HEK293 (cell line): ENCODE measurements at regions not wholly inside any gene's neighbourhood (a gene's known extent, or its start where the extent isn't known, plus 50 kb on each side); places are given as distances from the start of the nearest gene placed in this dataset.
"Not testable (repeated sequence)": the region's sequence is repeated elsewhere in the genome, so short reads cannot be mapped to it uniquely, and the experiment has no call there.

Source experiments
- CTCF ChIA-PET: fragments of 350-600 bp; formaldehyde crosslinking; extraction: SDS; loops from one replicate; lab custom pipeline; 2021; ENCODE audit warnings: antibody characterized with exemption; lab: Yijun Ruan, JAX
- POLR2A ChIA-PET: fragments of 300-600 bp; formaldehyde crosslinking; extraction: SDS; loops from one replicate; lab custom pipeline; 2020; ENCODE audit warnings: antibody characterized with exemption, inconsistent platforms; lab: Yijun Ruan, JAX
- H3K27ac ChIP-seq: fragments of 200-500 bp; sonication (Bioruptor generic); 2 replicates; pipeline ENCODE4 v1.5.1; 2014; ENCODE audit warnings: low read depth, low read length, control low read depth, inconsistent platforms; ENCODE audit errors: extremely low read depth
- H3K36me3 ChIP-seq, 2 experiments: fragments of 200-500 bp in 1 of 2; sonication (Bioruptor generic) in 1 of 2; 1 replicate in 1 of 2; 2 replicates in 1 of 2; pipeline ENCODE4 v1.5.1; 2014 to 2017; ENCODE audit warnings: inconsistent platforms in 2 of 2, low read length in 2 of 2; ENCODE audit not compliant: control insufficient read depth in 2 of 2, insufficient read depth in 1 of 2
- H3K4me1 ChIP-seq: fragments of 200-500 bp; sonication (Bioruptor generic); 2 replicates; pipeline ENCODE4 v1.5.1; 2014; ENCODE audit warnings: mild to moderate bottlenecking, low read length, inconsistent platforms; ENCODE audit not compliant: control insufficient read depth, insufficient read depth
- H3K4me3 ChIP-seq: 2 replicates; pipeline ENCODE4 v1.5.1; 2011; ENCODE audit warnings: low read depth, mild to moderate bottlenecking, control low read depth, low read length, moderate library complexity
- H3K9me3 ChIP-seq: fragments of 200-500 bp; sonication (Bioruptor generic); 2 replicates; pipeline ENCODE4 v1.5.1; 2014; ENCODE audit warnings: low read depth, low read length, inconsistent platforms; ENCODE audit not compliant: control insufficient read depth, insufficient read depth
- KLF7 ChIP-seq: fragments of 450-650 bp; formaldehyde crosslinking; IDR thresholded peaks from 2 replicates; pipeline ENCODE4 v1.5.1; 2016; ENCODE audit warnings: missing biosample characterization, missing genetic modification characterization, borderline replicate concordance
- MZF1 ChIP-seq: fragments of 450-650 bp; formaldehyde crosslinking; IDR thresholded peaks from 2 replicates; pipeline ENCODE4 v1.5.1; 2017; ENCODE audit warnings: missing biosample characterization, missing genetic modification characterization, borderline replicate concordance
- OVOL3 ChIP-seq: fragments of 450-650 bp; formaldehyde crosslinking; IDR thresholded peaks from 2 replicates; pipeline ENCODE4 v1.5.1; 2016; ENCODE audit warnings: missing biosample characterization, missing genetic modification characterization
- ZBTB48 ChIP-seq: fragments of 450-650 bp; formaldehyde crosslinking; IDR thresholded peaks from 2 replicates; pipeline ENCODE4 v1.5.1; 2016; ENCODE audit warnings: missing biosample characterization, missing genetic modification characterization
- ZBTB8A ChIP-seq: fragments of 450-650 bp; formaldehyde crosslinking; IDR thresholded peaks from 2 replicates; pipeline ENCODE4 v1.5.1; 2016; ENCODE audit warnings: missing biosample characterization, missing genetic modification characterization
- ZNF132 ChIP-seq: fragments of 450-650 bp; formaldehyde crosslinking; IDR thresholded peaks from 2 replicates; pipeline ENCODE4 v1.5.1; 2017; ENCODE audit warnings: missing biosample characterization, missing genetic modification characterization, borderline replicate concordance
- ZNF175 ChIP-seq: fragments of 450-650 bp; formaldehyde crosslinking; IDR thresholded peaks from 2 replicates; pipeline ENCODE4 v1.5.1; 2016; ENCODE audit warnings: missing biosample characterization, missing genetic modification characterization
- ZNF184 ChIP-seq: fragments of 450-650 bp; IDR thresholded peaks from 2 replicates; pipeline ENCODE4 v1.5.1; 2018; ENCODE audit warnings: missing biosample characterization, mild to moderate bottlenecking, missing genetic modification characterization
- ZNF24 ChIP-seq: fragments of 450-650 bp; formaldehyde crosslinking; IDR thresholded peaks from 2 replicates; pipeline ENCODE4 v1.5.1; 2016; ENCODE audit warnings: missing biosample characterization, missing genetic modification characterization
- ZNF302 ChIP-seq: fragments of 450-650 bp; formaldehyde crosslinking; IDR thresholded peaks from 2 replicates; pipeline ENCODE4 v1.5.1; 2016; ENCODE audit warnings: missing biosample characterization, missing genetic modification characterization, low read depth
- ZNF341 ChIP-seq: fragments of 450-650 bp; formaldehyde crosslinking; IDR thresholded peaks from 2 replicates; pipeline ENCODE4; 2016; ENCODE audit warnings: low read depth, missing biosample characterization, missing genetic modification characterization
- ZNF350 ChIP-seq: fragments of 450-650 bp; formaldehyde crosslinking; IDR thresholded peaks from 2 replicates; pipeline ENCODE4 v1.5.0; 2017; ENCODE audit warnings: missing biosample characterization, mild to moderate bottlenecking, missing genetic modification characterization
- ZNF423 ChIP-seq: fragments of 450-650 bp; formaldehyde crosslinking; IDR thresholded peaks from 2 replicates; pipeline ENCODE4 v1.5.1; 2016; ENCODE audit warnings: missing biosample characterization, missing genetic modification characterization
- ZNF596 ChIP-seq: fragments of 450-650 bp; IDR thresholded peaks from 2 replicates; pipeline ENCODE4 v1.5.0; 2018; ENCODE audit warnings: missing biosample characterization, mild to moderate bottlenecking, missing genetic modification characterization, moderate library complexity
- ZNF629 ChIP-seq: fragments of 450-650 bp; formaldehyde crosslinking; IDR thresholded peaks from 2 replicates; pipeline ENCODE4 v1.5.1; 2017; ENCODE audit warnings: missing biosample characterization, missing genetic modification characterization
- ZNF660 ChIP-seq: fragments of 450-650 bp; IDR thresholded peaks from 2 replicates; pipeline ENCODE4 v1.5.1; 2018; ENCODE audit warnings: missing biosample characterization, mild to moderate bottlenecking, missing genetic modification characterization
- ZNF747 ChIP-seq: fragments of 450-650 bp; formaldehyde crosslinking; IDR thresholded peaks from 2 replicates; pipeline ENCODE4 v1.5.1; 2016; ENCODE audit warnings: missing biosample characterization, missing genetic modification characterization
- ZNF76 ChIP-seq: fragments of 450-650 bp; formaldehyde crosslinking; IDR thresholded peaks from 2 replicates; pipeline ENCODE4; 2016; ENCODE audit warnings: low read depth, missing biosample characterization, missing genetic modification characterization, borderline replicate concordance
- ZNF837 ChIP-seq: fragments of 450-650 bp; formaldehyde crosslinking; IDR thresholded peaks from 2 replicates; pipeline ENCODE4 v1.5.1; 2016; ENCODE audit warnings: missing biosample characterization, missing genetic modification characterization
- TF ChIP-seq, protein P1 (sequence below): fragments of 450-650 bp; formaldehyde crosslinking; IDR thresholded peaks from 2 replicates; pipeline ENCODE4 v1.5.1; 2017; ENCODE audit warnings: missing biosample characterization, missing genetic modification characterization
- TF ChIP-seq, protein P2 (sequence below): fragments of 450-650 bp; formaldehyde crosslinking; IDR thresholded peaks from 2 replicates; pipeline ENCODE4 v1.5.1; 2016; ENCODE audit warnings: missing biosample characterization, missing genetic modification characterization

DNA sequence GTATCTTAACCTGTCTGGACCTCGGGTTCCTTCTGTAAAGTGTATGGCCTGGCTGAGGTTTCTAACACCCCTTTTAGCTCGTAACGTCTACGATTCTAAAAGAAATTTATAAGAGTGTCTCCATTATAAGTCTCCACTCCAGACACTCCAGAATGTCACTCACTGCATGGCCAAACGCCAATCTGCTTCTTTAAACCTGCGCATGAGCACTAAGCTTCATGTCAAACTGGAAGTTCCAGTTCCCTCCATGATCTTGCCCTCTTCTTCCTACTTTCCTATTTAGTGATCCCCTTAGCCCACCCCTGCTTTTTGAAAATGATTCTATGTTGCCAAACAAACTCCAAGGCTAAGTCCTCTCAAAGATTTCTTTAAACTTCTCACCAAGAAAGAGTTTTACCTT is 241.4 kb upstream of the NPVF start:
- CTCF ChIA-PET, result interaction anchor here (0.6 to 1.4 kb wide), 3 partner anchors 8 to 79 kb away, joined by 3 read pairs; no protein-coding TSS in a partner anchor
- Histone ChIP-seq H3K9me3 (no peaks in the 10 kb centered on the region), H3K36me3 (no peaks in the 10 kb centered on the region), H3K27ac (no peak overlapping the region), H3K4me1 (no peaks in the 10 kb centered on the region), H3K4me3 (no peak overlapping the region)
- TF ChIP-seq ZNF629 (tag by site-specific recombination) (no peak), MZF1 (tag by site-specific recombination) (no peak)
- POLR2A ChIA-PET, result no interaction called here

DNA sequence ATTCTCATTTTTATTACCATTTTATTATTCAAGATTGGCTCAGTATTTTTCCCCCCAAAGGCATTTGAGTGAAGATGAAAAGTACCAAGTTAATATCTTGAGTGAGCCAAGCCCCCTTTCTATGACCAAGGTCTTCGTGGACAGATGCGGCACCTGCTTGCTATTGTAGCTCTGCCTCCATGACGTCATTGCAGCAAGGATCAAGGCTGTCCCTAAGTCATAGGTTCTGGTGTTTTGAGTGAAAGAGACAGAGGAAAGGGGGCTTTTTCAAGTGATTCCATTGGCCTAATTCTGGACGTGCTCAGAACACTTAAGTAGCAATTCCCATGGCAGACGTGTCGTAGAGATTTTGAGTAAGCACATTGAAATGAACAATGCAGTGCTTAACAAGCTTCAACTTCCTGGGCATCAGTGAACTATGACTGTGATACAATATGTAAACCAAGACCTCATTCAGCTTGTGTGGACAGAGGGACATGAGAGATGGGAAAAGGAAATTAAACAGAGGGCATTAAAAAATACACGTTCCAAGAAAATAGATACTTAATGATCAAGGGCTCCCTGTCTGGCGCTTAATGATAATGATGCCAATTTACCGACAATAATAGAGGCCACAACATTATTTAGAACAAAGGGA is 248.7 kb upstream of the NPVF start:
- Histone ChIP-seq H3K4me3 (no peak overlapping the region), H3K9me3 (no peaks in the 10 kb centered on the region), H3K36me3 (no peaks in the 10 kb centered on the region), H3K27ac (no peak overlapping the region)
- CTCF ChIA-PET, result interaction anchor here (0.6 to 1.2 kb wide), 2 partner anchors 85 to 161 kb away, joined by 3 to 8 read pairs; no protein-coding TSS in a partner anchor
- POLR2A ChIA-PET, result no interaction called here
- TF ChIP-seq ZNF596 (tag by site-specific recombination) (no peak), KLF7 (tag by site-specific recombination) (no peak), ZNF184 (no peak), ZNF175 (no peak), ZBTB48 (no peak), ZBTB8A (tag by site-specific recombination) (no peak)
- TF ChIP-seq, protein P1, sequence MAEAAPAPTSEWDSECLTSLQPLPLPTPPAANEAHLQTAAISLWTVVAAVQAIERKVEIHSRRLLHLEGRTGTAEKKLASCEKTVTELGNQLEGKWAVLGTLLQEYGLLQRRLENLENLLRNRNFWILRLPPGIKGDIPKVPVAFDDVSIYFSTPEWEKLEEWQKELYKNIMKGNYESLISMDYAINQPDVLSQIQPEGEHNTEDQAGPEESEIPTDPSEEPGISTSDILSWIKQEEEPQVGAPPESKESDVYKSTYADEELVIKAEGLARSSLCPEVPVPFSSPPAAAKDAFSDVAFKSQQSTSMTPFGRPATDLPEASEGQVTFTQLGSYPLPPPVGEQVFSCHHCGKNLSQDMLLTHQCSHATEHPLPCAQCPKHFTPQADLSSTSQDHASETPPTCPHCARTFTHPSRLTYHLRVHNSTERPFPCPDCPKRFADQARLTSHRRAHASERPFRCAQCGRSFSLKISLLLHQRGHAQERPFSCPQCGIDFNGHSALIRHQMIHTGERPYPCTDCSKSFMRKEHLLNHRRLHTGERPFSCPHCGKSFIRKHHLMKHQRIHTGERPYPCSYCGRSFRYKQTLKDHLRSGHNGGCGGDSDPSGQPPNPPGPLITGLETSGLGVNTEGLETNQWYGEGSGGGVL (tag by site-specific recombination), result no peak
- TF ChIP-seq, all 188 proteins: peak for 0
- H3K4me1 ChIP-seq, result no peaks in the 10 kb centered on the region

DNA sequence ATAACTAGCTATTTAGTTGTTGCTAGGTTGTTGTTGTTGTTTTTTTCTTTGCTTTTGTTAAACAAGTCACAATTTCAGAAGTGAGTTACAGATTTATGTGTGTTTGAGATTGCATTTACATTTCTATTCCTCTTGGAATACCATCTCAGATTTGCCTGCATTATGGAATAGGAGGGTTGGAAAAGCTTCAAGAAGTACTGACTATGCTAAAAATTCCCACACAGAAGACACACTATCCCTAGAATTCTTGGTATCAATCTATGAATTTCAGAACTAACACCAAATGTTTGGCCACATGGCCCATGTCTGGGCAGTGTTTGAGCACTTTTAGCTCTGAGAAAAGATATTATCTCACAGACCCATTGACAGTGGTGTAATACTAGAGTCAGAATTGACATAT is 249.9 kb upstream of the NPVF start:
- POLR2A ChIA-PET, H3K4me1 ChIP-seq, H3K36me3 ChIP-seq, H3K9me3 ChIP-seq, H3K27ac ChIP-seq, H3K4me3 ChIP-seq: not testable (repeated sequence)
- CTCF ChIA-PET, result interaction anchor here (0.6 kb wide), 1 partner anchor 23 kb away, joined by 3 read pairs; no protein-coding TSS in a partner anchor

DNA sequence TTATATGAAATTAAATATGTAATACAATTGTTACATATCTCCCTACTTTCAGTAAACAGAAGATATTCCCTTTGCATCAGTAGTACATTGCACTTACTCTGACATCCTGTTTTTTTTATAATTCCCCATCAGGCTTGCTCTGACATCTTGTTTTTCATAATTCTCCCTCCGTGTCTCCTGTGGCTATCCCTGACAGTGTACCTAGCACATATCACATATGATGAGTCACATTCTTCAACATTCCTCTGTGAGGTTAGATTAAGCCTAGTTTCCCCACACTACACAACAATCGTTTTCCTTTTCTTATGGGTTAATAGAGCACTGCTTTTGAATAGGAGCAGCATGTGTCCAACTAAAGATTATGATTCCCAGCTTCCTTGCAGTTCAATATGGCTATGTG is 250.6 kb upstream of the NPVF start:
- no peak overlapping the region for H3K4me3 ChIP-seq
- no peaks in the 10 kb centered on the region for H3K36me3 ChIP-seq
- H3K4me1 ChIP-seq, result no peaks in the 10 kb centered on the region
- CTCF ChIA-PET, result no interaction called here
- no peak overlapping the region for H3K27ac ChIP-seq
- TF ChIP-seq ZNF747 (tag by site-specific recombination) (no peak), ZNF175 (no peak), ZNF423 (tag by site-specific recombination) (no peak), ZNF132 (tag by site-specific recombination) (no peak), ZNF24 (tag by site-specific recombination) (no peak), ZNF302 (tag by site-specific recombination) (no peak), OVOL3 (tag by site-specific recombination) (no peak), ZNF837 (no peak), ZNF76 (tag by site-specific recombination) (no peak), ZNF341 (tag by site-specific recombination) (no peak), ZNF660 (tag by site-specific recombination) (no peak), ZNF350 (tag by site-specific recombination) (no peak)
- TF ChIP-seq, protein P2, sequence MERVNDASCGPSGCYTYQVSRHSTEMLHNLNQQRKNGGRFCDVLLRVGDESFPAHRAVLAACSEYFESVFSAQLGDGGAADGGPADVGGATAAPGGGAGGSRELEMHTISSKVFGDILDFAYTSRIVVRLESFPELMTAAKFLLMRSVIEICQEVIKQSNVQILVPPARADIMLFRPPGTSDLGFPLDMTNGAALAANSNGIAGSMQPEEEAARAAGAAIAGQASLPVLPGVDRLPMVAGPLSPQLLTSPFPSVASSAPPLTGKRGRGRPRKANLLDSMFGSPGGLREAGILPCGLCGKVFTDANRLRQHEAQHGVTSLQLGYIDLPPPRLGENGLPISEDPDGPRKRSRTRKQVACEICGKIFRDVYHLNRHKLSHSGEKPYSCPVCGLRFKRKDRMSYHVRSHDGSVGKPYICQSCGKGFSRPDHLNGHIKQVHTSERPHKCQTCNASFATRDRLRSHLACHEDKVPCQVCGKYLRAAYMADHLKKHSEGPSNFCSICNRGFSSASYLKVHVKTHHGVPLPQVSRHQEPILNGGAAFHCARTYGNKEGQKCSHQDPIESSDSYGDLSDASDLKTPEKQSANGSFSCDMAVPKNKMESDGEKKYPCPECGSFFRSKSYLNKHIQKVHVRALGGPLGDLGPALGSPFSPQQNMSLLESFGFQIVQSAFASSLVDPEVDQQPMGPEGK (tag by site-specific recombination), result no peak
- TF ChIP-seq, all 188 proteins: peak for 0
- H3K9me3 ChIP-seq, result no peaks in the 10 kb centered on the region
- POLR2A ChIA-PET, result no interaction called here
